Naive thymus-derived CD4-positive, alpha-beta T cell (primary cell): ENCODE measurements at regions not wholly inside any gene's neighbourhood (a gene's known extent, or its start where the extent isn't known, plus 50 kb on each side); places are given as distances from the start of the nearest gene placed in this dataset.

Experiments
- ATAC-seq: fragments of 150-1000 bp; cut with Tn5 transposase; 2 replicates; pipeline ENCODE4 v1.10.0; 2021; ENCODE audit warnings: mild to moderate bottlenecking, moderate library complexity
- CTCF ChIA-PET: fragments of 350-600 bp; sonication (Branson Sonifier 250); formaldehyde crosslinking; loops from one replicate; lab custom pipeline; 2021; ENCODE audit warnings: antibody characterized with exemption; lab: Charles Lee
- POLR2A ChIA-PET: fragments of 350-600 bp; sonication (Branson Sonifier 250); formaldehyde crosslinking; loops from one replicate; lab custom pipeline; 2021; ENCODE audit warnings: antibody characterized with exemption, inconsistent platforms; lab: Charles Lee
- DNase-seq, 9 donors: peaks; one replicate each; pipeline versions ENCODE4 v3.0.0 to v3.0.0-alpha.2; 2020 to 2022; ENCODE audit warnings: mixed read lengths in 1 of 9
- H3K27ac ChIP-seq: one replicate; pipeline ENCODE4 v1.7.0; 2013; ENCODE audit warnings: mild to moderate bottlenecking, low read depth, low read length, moderate library complexity
- H3K27me3 ChIP-seq, 2 donors: one replicate each; pipeline ENCODE4 v1.7.0; 2013; ENCODE audit warnings: low read length in 2 of 2, mild to moderate bottlenecking in 2 of 2, moderate library complexity in 2 of 2; ENCODE audit not compliant: control insufficient read depth in 2 of 2, insufficient read depth in 2 of 2
- H3K36me3 ChIP-seq, 3 experiments: 1 replicate in 2 of 3; 2 replicates in 1 of 3; pipeline ENCODE4 v1.7.0; 2013; ENCODE audit warnings: low read length in 3 of 3, mild to moderate bottlenecking in 3 of 3, moderate library complexity in 1 of 3; ENCODE audit not compliant: insufficient read depth in 3 of 3, control insufficient read depth in 2 of 3
- H3K4me1 ChIP-seq, 2 donors: one replicate each; pipeline ENCODE4 v1.7.0; 2013; ENCODE audit warnings: low read length in 2 of 2, mild to moderate bottlenecking in 2 of 2, moderate library complexity in 1 of 2; ENCODE audit not compliant: control insufficient read depth in 2 of 2, insufficient read depth in 2 of 2
- H3K4me3 ChIP-seq: 2 replicates; pipeline ENCODE4 v1.7.0; 2013; ENCODE audit warnings: mild to moderate bottlenecking, low read length
- H3K9me3 ChIP-seq, 3 experiments: 1 replicate in 2 of 3; 2 replicates in 1 of 3; pipeline ENCODE4 v1.7.0; 2013; ENCODE audit warnings: low read length in 3 of 3; ENCODE audit not compliant: control insufficient read depth in 2 of 3
- H3K27ac Mint-ChIP-seq, 9 donors: one replicate each; pipeline ENCODE4 v1.8.0; 2020 to 2022; ENCODE audit warnings: mixed read lengths in 9 of 9, mild to moderate bottlenecking in 8 of 9, moderate library complexity in 5 of 9, inconsistent platforms in 2 of 9
- H3K27me3 Mint-ChIP-seq, 5 donors: one replicate each; pipeline ENCODE4 v1.8.0; 2021 to 2022; ENCODE audit warnings: mixed read lengths in 5 of 5, mild to moderate bottlenecking in 1 of 5
- H3K36me3 Mint-ChIP-seq, 5 donors: one replicate each; pipeline ENCODE4 v1.8.0; 2020 to 2022; ENCODE audit warnings: mixed read lengths in 5 of 5, mild to moderate bottlenecking in 3 of 5, inconsistent platforms in 1 of 5
- H3K4me1 Mint-ChIP-seq, 7 donors: one replicate each; pipeline ENCODE4 v1.8.0; 2020 to 2022; ENCODE audit warnings: mixed read lengths in 7 of 7, mild to moderate bottlenecking in 3 of 7, inconsistent platforms in 1 of 7
- H3K4me3 Mint-ChIP-seq, 10 donors: one replicate each; pipeline ENCODE4 v1.8.0; 2020 to 2022; ENCODE audit warnings: mild to moderate bottlenecking in 10 of 10, mixed read lengths in 10 of 10, moderate library complexity in 6 of 10, inconsistent platforms in 2 of 10
- H3K9me3 Mint-ChIP-seq, 11 donors: one replicate each; pipeline ENCODE4 v1.8.0; 2020 to 2022; ENCODE audit warnings: mixed read lengths in 11 of 11, mild to moderate bottlenecking in 4 of 11, inconsistent platforms in 1 of 11, moderate library complexity in 1 of 11
- intact Hi-C, 2 donors: fragments of 100-400 bp; cut with micrococcal nuclease; formaldehyde crosslinking; loops; one replicate each; pipeline ENCODE4 v1.15.1; 2023

GRCh38 chr5:90014420-90014819, 395.1 kb downstream of the CETN3 start:
- no peaks in the 10 kb centered on the region for H3K27me3 Mint-ChIP-seq
- H3K9me3 Mint-ChIP-seq: peaks cover 0 to 7% (median 0%) of the 10 kb centered on the region in 11 donors
- Histone ChIP-seq H3K4me1 (no peaks in the 10 kb centered on the region), H3K4me3 (no peak overlapping the region), H3K9me3 (no peaks in the 10 kb centered on the region), H3K27me3 (no peaks in the 10 kb centered on the region), H3K36me3 (no peaks in the 10 kb centered on the region), H3K27ac (no peak overlapping the region)
- DNase-seq (no peak), ATAC-seq (no peak)
- H3K27ac Mint-ChIP-seq: no peak overlapping the region
- H3K36me3 Mint-ChIP-seq: no peaks in the 10 kb centered on the region
- intact Hi-C loops: no loop called here
- no peak overlapping the region for H3K4me3 Mint-ChIP-seq
- ChIA-PET CTCF (no interaction called here), POLR2A (no interaction called here)
- no peaks in the 10 kb centered on the region for H3K4me1 Mint-ChIP-seq

- Histone ChIP-seq H3K4me1 (no peaks in the 10 kb centered on the region), H3K36me3 (no peaks in the 10 kb centered on the region), H3K27me3 (no peaks in the 10 kb centered on the region), H3K4me3 (no peak overlapping the region), H3K9me3 (no peaks in the 10 kb centered on the region), H3K27ac (no peak overlapping the region)
- no peak for DNase-seq
- no peak for ATAC-seq
- ChIA-PET CTCF (no interaction called here), POLR2A (no interaction called here)
- no peak overlapping the region for H3K4me3 Mint-ChIP-seq
- no peaks in the 10 kb centered on the region for H3K27me3 Mint-ChIP-seq
- H3K4me1 Mint-ChIP-seq: no peaks in the 10 kb centered on the region
- H3K36me3 Mint-ChIP-seq: no peaks in the 10 kb centered on the region
- peaks cover 0 to 16% (median 2%) of the 10 kb centered on the region in 11 donors for H3K9me3 Mint-ChIP-seq
- intact Hi-C loops: no loop called here
- no peak overlapping the region for H3K27ac Mint-ChIP-seq
These were observed 409.2 kb downstream of the CETN3 start for GRCh38 chr5:90000351-90000750.

DNA sequence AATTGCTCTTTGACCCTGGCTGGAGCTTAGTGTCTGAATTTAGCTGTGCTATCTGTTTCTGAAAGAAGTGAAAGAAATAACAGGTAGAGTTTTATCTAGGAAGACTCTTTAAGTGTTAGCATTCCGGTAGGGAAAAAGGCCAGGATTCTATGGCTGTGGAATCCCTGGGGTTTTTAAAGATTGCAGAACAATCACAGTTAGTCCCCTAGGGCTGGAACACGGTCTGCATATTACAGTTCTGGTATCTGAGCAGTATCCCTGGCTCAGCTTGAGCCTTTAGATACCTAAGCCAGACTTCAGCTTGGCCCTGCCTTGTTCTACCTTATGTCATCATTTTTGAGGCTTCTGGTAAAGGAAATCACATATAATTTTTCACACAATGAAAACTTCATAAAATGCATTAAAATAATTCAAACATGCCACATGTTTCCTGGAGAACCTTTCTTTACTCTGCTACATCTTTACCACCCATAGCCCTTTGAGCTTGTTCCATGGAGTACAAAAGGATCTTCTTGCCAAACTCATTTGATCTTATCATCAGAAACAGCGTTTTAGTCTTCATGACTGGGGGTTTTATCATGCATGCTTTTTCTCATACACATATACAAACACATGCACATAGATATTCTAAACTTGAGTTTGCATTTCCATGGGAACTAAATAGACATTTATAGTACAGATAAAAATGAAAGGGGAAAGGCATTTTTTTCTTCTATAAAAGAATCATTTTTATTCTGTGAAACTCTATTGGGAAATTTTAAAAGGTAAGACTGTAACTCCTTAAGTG, 410.8 kb downstream of the CETN3 start:
- Histone ChIP-seq H3K36me3 (no peaks in the 10 kb centered on the region), H3K9me3 (no peaks in the 10 kb centered on the region), H3K27ac (no peak overlapping the region), H3K27me3 (no peaks in the 10 kb centered on the region), H3K4me3 (no peak overlapping the region), H3K4me1 (no peaks in the 10 kb centered on the region)
- H3K4me3 Mint-ChIP-seq: no peak overlapping the region
- DNase-seq (no peak), ATAC-seq (no peak)
- no peaks in the 10 kb centered on the region for H3K4me1 Mint-ChIP-seq
- no peaks in the 10 kb centered on the region for H3K27me3 Mint-ChIP-seq
- ChIA-PET CTCF (no interaction called here), POLR2A (no interaction called here)
- no peaks in the 10 kb centered on the region for H3K36me3 Mint-ChIP-seq
- H3K9me3 Mint-ChIP-seq: peaks cover 0 to 16% (median 2%) of the 10 kb centered on the region in 11 donors
- intact Hi-C loops: no loop called here
- H3K27ac Mint-ChIP-seq: no peak overlapping the region

DNA sequence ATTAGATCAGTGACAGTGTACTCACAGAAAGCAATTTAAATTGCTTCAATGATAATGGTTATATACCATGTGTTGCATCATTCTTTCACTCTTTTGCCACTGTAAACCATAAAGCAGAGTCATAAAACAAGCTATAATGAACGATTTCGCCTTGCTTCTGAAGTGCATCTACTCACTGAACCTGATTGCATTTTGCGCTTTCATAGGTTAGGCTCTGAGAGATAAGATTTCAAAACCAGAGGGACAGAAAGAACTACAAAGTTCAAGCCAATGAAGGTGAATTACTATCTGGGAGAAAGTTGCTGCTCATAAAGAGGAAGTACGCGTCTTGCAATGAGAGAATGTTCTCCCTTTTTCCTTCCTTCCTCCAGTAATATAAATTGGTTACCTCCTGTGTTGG, 412.7 kb downstream of the CETN3 start:
- Mint-ChIP-seq H3K36me3 (no peaks in the 10 kb centered on the region), H3K4me3 (no peak overlapping the region), H3K4me1 (no peaks in the 10 kb centered on the region), H3K27ac (no peak overlapping the region), H3K27me3 (no peaks in the 10 kb centered on the region), H3K9me3 (peaks cover 0 to 5% (median under 1%) of the 10 kb centered on the region in 11 donors)
- Histone ChIP-seq H3K36me3 (no peaks in the 10 kb centered on the region), H3K4me1 (no peaks in the 10 kb centered on the region), H3K9me3 (no peaks in the 10 kb centered on the region), H3K4me3 (no peak overlapping the region), H3K27ac (no peak overlapping the region), H3K27me3 (no peaks in the 10 kb centered on the region)
- ChIA-PET POLR2A (no interaction called here), CTCF (no interaction called here)
- ATAC-seq (no peak), DNase-seq (no peak)
- intact Hi-C loops: no loop called here

GRCh38 chr5:89996335-89996734, 413.2 kb downstream of the CETN3 start:
- H3K4me3 Mint-ChIP-seq: no peak overlapping the region
- no peak overlapping the region for H3K27ac ChIP-seq
- no peaks in the 10 kb centered on the region for H3K4me1 Mint-ChIP-seq
- POLR2A ChIA-PET: no interaction called here
- CTCF ChIA-PET: no interaction called here
- no peak overlapping the region for H3K27ac Mint-ChIP-seq
- H3K4me3 ChIP-seq: no peak overlapping the region
- no peaks in the 10 kb centered on the region for H3K36me3 Mint-ChIP-seq
- no peak for ATAC-seq
- intact Hi-C loops: no loop called here
- H3K27me3 ChIP-seq: no peaks in the 10 kb centered on the region
- H3K4me1 ChIP-seq: no peaks in the 10 kb centered on the region
- peaks cover 0 to 3% (median under 1%) of the 10 kb centered on the region in 11 donors for H3K9me3 Mint-ChIP-seq
- H3K9me3 ChIP-seq: no peaks in the 10 kb centered on the region
- DNase-seq: no peak
- H3K27me3 Mint-ChIP-seq: no peaks in the 10 kb centered on the region
- H3K36me3 ChIP-seq: no peaks in the 10 kb centered on the region

DNA sequence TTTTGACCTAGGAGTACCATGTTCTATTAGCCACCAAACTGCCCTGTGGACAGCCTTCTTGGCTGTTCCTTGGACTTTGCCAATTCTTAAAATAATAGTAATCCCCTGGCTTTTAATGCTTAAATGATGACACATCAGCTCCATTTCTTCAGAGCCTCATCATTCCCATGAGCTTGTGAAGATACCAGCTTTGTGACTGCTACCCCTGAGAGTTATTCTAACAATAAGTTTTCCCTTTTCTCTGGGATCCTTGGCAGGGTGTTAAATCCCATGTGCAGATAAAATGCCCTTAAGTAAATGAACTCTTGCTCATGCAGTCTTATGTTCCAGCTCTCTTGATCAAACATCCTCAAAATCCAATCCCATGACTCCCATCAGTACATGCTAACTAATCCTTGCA, 415.3 kb downstream of the CETN3 start:
- ChIA-PET POLR2A (no interaction called here), CTCF (no interaction called here)
- Mint-ChIP-seq H3K4me3 (no peak overlapping the region), H3K36me3 (no peaks in the 10 kb centered on the region), H3K4me1 (no peaks in the 10 kb centered on the region), H3K9me3 (peaks cover 0 to 5% (median 2%) of the 10 kb centered on the region in 11 donors), H3K27ac (no peak overlapping the region), H3K27me3 (no peaks in the 10 kb centered on the region)
- ATAC-seq: no peak
- intact Hi-C loops: no loop called here
- no peak for DNase-seq
- H3K27me3 ChIP-seq: no peaks in the 10 kb centered on the region
- no peak overlapping the region for H3K4me3 ChIP-seq
- H3K36me3 ChIP-seq: no peaks in the 10 kb centered on the region
- no peaks in the 10 kb centered on the region for H3K4me1 ChIP-seq
- no peaks in the 10 kb centered on the region for H3K9me3 ChIP-seq
- H3K27ac ChIP-seq: no peak overlapping the region

GRCh38 chr5:89992201-89992600, 417.4 kb downstream of the CETN3 start:
- ATAC-seq (no peak), DNase-seq (no peak)
- Mint-ChIP-seq H3K9me3 (peaks cover 0 to 6% (median 2%) of the 10 kb centered on the region in 11 donors), H3K4me3 (no peak overlapping the region), H3K27ac (no peak overlapping the region), H3K36me3 (no peaks in the 10 kb centered on the region), H3K4me1 (no peaks in the 10 kb centered on the region), H3K27me3 (no peaks in the 10 kb centered on the region)
- Histone ChIP-seq H3K9me3 (no peaks in the 10 kb centered on the region), H3K27me3 (no peaks in the 10 kb centered on the region), H3K4me3 (no peak overlapping the region), H3K36me3 (no peaks in the 10 kb centered on the region), H3K4me1 (no peaks in the 10 kb centered on the region), H3K27ac (no peak overlapping the region)
- intact Hi-C loops: no loop called here
- ChIA-PET CTCF (no interaction called here), POLR2A (no interaction called here)
